ENCODE measurements at regions not wholly inside any gene's neighbourhood (a gene's known extent, or its start where the extent isn't known, plus 50 kb on each side); places are given as distances from the start of the nearest gene placed in this dataset.
"Not testable (repeated sequence)": the region's sequence is repeated elsewhere in the genome, so short reads cannot be mapped to it uniquely, and the experiment has no call there.

- DNase-seq, result no peak
These were observed 1289.9 kb upstream of the B3GALT2 start for GRCh38 chr1:194476351-194476750.

GRCh38 chr1:194474701-194475100 is 1288.3 kb upstream of the B3GALT2 start:
- no peak for DNase-seq

- DNase-seq, result no peak
These were observed 1287.4 kb upstream of the B3GALT2 start for GRCh38 chr1:194473766-194474165.

- DNase-seq, result no peak
These were observed 1282.9 kb upstream of the B3GALT2 start for GRCh38 chr1:194469282-194469681.

GRCh38 chr1:194466706-194467105 is 1280.3 kb upstream of the B3GALT2 start:
- DNase-seq, result no peak

- no peak for DNase-seq
These were observed 1261.2 kb upstream of the B3GALT2 start for GRCh38 chr1:194447636-194448035.

GRCh38 chr1:194445244-194445643 is 1258.8 kb upstream of the B3GALT2 start:
- DNase-seq, result no peak

GRCh38 chr1:194442901-194443575 is 1256.6 kb upstream of the B3GALT2 start:
- no peak for DNase-seq

GRCh38 chr1:194437135-194437534 is 1250.7 kb upstream of the B3GALT2 start:
- DNase-seq, result no peak

- no peak for DNase-seq
These were observed 1244.7 kb upstream of the B3GALT2 start for GRCh38 chr1:194431121-194431520.

- DNase-seq, result no peak
These were observed 1234.3 kb upstream of the B3GALT2 start for GRCh38 chr1:194420706-194421105.

GRCh38 chr1:194419721-194420120 is 1233.3 kb upstream of the B3GALT2 start:
- no peak for DNase-seq

GRCh38 chr1:194410756-194411155 is 1224.3 kb upstream of the B3GALT2 start:
- DNase-seq, result no peak

GRCh38 chr1:194407238-194407637 is 1220.8 kb upstream of the B3GALT2 start:
- DNase-seq, result not testable (repeated sequence)

GRCh38 chr1:194394676-194395075 is 1208.3 kb upstream of the B3GALT2 start:
- no peak for DNase-seq

GRCh38 chr1:194387531-194387930 is 1201.1 kb upstream of the B3GALT2 start:
- no peak for DNase-seq

- no peak for DNase-seq
These were observed 1192.1 kb upstream of the B3GALT2 start for GRCh38 chr1:194378517-194378916.

GRCh38 chr1:194374649-194375048 is 1188.2 kb upstream of the B3GALT2 start:
- DNase-seq, result no peak

- no peak for DNase-seq
These were observed 1185.9 kb upstream of the B3GALT2 start for GRCh38 chr1:194372266-194372665.

GRCh38 chr1:194369622-194370021 is 1183.2 kb upstream of the B3GALT2 start:
- DNase-seq, result no peak

- DNase-seq, result no peak
These were observed 1182.6 kb upstream of the B3GALT2 start for GRCh38 chr1:194369060-194369459.

- no peak for DNase-seq
These were observed 1180.7 kb upstream of the B3GALT2 start for GRCh38 chr1:194367121-194367520.

GRCh38 chr1:194366705-194367104 is 1180.3 kb upstream of the B3GALT2 start:
- DNase-seq, result no peak

- no peak for DNase-seq
These were observed 1175.9 kb upstream of the B3GALT2 start for GRCh38 chr1:194362327-194362726.

GRCh38 chr1:194361374-194362131 is 1175.1 kb upstream of the B3GALT2 start:
- DNase-seq, result no peak
